ENCODE measurements at regions not wholly inside any gene's neighbourhood (a gene's known extent, or its start where the extent isn't known, plus 50 kb on each side); places are given as distances from the start of the nearest gene placed in this dataset.

DNA sequence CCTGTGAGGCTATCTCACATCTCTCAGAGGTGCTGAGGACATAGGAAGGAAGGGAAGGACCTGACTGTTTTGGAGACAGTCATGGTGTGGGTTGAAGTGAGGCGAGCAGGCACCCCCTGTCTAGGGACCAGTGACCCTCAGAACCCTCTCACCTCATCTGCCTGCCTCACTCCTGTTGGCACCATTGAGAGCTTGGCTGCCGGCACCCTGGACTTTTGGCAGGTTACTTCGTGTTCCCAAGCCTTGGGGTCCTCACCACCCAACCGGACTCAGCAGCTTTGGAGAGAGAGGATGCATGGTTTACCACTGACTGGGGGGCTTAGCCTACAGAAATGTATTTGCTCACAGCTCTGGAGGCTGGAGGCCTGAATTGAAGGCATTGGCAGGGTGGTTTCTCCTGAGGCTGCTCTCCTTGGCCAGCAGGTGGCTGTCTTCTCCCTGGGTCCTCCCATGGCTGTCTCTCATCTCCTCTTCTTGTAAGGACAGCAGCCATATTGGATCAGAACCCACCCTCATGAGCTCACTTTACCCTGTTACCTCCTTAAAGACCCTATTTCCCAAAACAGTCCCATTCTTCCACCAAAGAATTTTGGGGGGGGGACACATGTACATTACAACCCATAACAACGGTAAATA, 142.0 kb downstream of the TSN start:
- Histone ChIP-seq H3K27ac (ENCODE audit: low read length) (no peak overlapping the region), H3K9ac (ENCODE audit: low read length in 2 of 2) (no peak overlapping the region), H3K4me3 (ENCODE audit: low read length in 2 of 2) (no peak overlapping the region), H3K36me3 (ENCODE audit: control insufficient read depth in 2 of 2, insufficient read depth in 2 of 2, low read length in 2 of 2) (no peaks in the 10 kb centered on the region), H3K27me3 (ENCODE audit: control insufficient read depth in 1 of 2, insufficient read depth in 2 of 2, low read length in 2 of 2) (peaks cover 0 to 2% of the 10 kb centered on the region in 2 donors), H3K4me1 (ENCODE audit: control insufficient read depth, insufficient read depth, low read length) (no peaks in the 10 kb centered on the region), H3K9me3 (ENCODE audit: control insufficient read depth in 2 of 2, low read length in 2 of 2) (no peaks in the 10 kb centered on the region)

DNA sequence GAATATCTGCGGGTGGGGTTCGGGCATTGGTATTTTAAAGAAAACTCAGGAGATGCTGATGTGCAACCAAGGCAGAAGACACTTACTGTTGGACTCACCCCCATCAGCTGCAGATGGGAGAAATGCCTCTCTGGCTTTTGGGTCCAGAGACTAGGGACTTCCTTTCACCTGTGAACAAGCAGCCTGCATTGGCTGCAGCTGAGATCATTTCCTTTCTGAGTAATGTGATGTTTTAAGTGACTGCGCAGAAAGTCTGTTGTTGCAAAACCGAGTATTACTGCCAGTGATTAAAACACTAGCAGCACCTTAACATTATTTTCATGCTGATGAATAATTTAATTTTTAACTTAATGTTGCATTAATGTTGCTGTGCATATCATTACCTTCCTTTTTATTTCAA, 143.0 kb downstream of the TSN start:
- Histone ChIP-seq H3K4me1 (ENCODE audit: control insufficient read depth, insufficient read depth, low read length) (peaks cover 2% of the 10 kb centered on the region), H3K27me3 (ENCODE audit: control insufficient read depth in 1 of 2, insufficient read depth in 2 of 2, low read length in 2 of 2) (peaks cover 0 to 2% of the 10 kb centered on the region in 2 donors), H3K9ac (ENCODE audit: low read length in 2 of 2) (no peak overlapping the region), H3K36me3 (ENCODE audit: control insufficient read depth in 2 of 2, insufficient read depth in 2 of 2, low read length in 2 of 2) (no peaks in the 10 kb centered on the region), H3K27ac (ENCODE audit: low read length) (no peak overlapping the region), H3K9me3 (ENCODE audit: control insufficient read depth in 2 of 2, low read length in 2 of 2) (no peaks in the 10 kb centered on the region), H3K4me3 (ENCODE audit: low read length in 2 of 2) (no peak overlapping the region)

- Histone ChIP-seq H3K36me3 (ENCODE audit: control insufficient read depth in 2 of 2, insufficient read depth in 2 of 2, low read length in 2 of 2) (no peaks in the 10 kb centered on the region), H3K9me3 (ENCODE audit: control insufficient read depth in 2 of 2, low read length in 2 of 2) (no peaks in the 10 kb centered on the region), H3K27ac (ENCODE audit: low read length) (no peak overlapping the region), H3K27me3 (ENCODE audit: control insufficient read depth in 1 of 2, insufficient read depth in 2 of 2, low read length in 2 of 2) (peaks cover 0 to 4% of the 10 kb centered on the region in 2 donors), H3K4me3 (ENCODE audit: low read length in 2 of 2) (no peak overlapping the region), H3K9ac (ENCODE audit: low read length in 2 of 2) (no peak overlapping the region), H3K4me1 (ENCODE audit: control insufficient read depth, insufficient read depth, low read length) (peaks cover 2% of the 10 kb centered on the region)
Observed at GRCh38 chr2:121900391-121900790, 144.9 kb downstream of the TSN start.

DNA sequence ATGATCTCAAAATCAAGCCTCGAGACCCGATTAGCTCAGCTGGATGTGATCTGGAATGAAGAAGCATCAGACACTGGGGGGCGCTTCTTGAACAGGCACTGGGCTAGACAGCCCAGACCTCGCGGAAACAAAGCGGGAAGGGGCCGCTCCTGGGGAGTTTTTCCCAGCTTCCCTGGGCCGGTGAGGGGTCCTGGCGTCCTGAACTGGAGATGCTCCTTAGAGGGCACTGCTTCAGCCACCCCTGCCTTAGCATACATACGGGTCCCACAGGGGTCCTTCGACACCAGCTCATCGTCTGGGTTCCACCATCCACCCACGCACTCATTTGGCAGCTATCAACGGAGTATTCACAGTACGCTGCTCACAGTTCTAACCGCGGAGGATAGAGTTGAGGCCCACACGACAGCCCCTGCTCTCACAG, 146.7 kb downstream of the TSN start:
- Histone ChIP-seq H3K4me3 (ENCODE audit: low read length in 2 of 2) (no peak overlapping the region), H3K27ac (ENCODE audit: low read length) (no peak overlapping the region), H3K36me3 (ENCODE audit: control insufficient read depth in 2 of 2, insufficient read depth in 2 of 2, low read length in 2 of 2) (no peaks in the 10 kb centered on the region), H3K9ac (ENCODE audit: low read length in 2 of 2) (no peak overlapping the region), H3K27me3 (ENCODE audit: control insufficient read depth in 1 of 2, insufficient read depth in 2 of 2, low read length in 2 of 2) (peaks cover 0 to 4% of the 10 kb centered on the region in 2 donors), H3K9me3 (ENCODE audit: control insufficient read depth in 2 of 2, low read length in 2 of 2) (peaks cover 0 to 4% of the 10 kb centered on the region in 2 donors), H3K4me1 (ENCODE audit: control insufficient read depth, insufficient read depth, low read length) (peaks cover 2% of the 10 kb centered on the region)

GRCh38 chr2:121902616-121903015, 147.2 kb downstream of the TSN start:
- Histone ChIP-seq H3K27me3 (ENCODE audit: control insufficient read depth in 1 of 2, insufficient read depth in 2 of 2, low read length in 2 of 2) (peaks cover 0 to 4% of the 10 kb centered on the region in 2 donors), H3K27ac (ENCODE audit: low read length) (no peak overlapping the region), H3K9me3 (ENCODE audit: control insufficient read depth in 2 of 2, low read length in 2 of 2) (peaks cover 0 to 8% of the 10 kb centered on the region in 2 donors), H3K4me3 (ENCODE audit: low read length in 2 of 2) (no peak overlapping the region), H3K36me3 (ENCODE audit: control insufficient read depth in 2 of 2, insufficient read depth in 2 of 2, low read length in 2 of 2) (no peaks in the 10 kb centered on the region), H3K4me1 (ENCODE audit: control insufficient read depth, insufficient read depth, low read length) (peaks cover 2% of the 10 kb centered on the region), H3K9ac (ENCODE audit: low read length in 2 of 2) (no peak overlapping the region)

DNA sequence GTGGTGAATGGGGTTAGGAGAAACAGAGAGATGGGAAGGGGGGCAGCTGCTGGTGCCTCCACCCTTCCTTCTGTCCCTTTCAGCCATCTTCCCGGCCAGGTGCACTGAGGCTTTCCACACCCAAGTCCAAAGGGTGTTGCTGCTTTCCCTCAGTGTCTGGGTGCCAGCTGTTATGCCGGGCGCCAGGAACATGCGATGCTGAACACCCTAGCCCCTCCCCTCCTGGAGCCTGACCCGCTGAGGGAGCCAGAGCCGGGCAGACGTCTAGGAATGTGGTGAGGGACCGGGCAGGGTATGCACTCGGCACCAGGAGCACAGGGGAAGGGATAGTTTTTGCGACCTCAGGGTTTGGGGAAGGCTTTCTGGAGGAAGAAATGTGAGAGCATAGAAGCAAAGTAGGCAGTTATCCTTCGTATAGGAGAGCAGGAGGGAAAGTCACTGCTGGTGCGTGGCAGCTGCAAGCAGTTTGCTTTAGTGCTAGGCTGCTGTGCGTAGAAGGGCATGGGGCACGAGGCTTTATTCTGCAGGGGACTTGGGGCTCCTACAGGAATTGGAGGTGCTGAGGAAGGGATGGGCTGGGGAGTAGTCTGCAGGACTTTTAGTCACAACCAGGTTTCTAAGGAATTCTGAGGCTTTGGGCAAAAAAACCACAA, 147.7 kb downstream of the TSN start:
- peaks cover 2% of the 10 kb centered on the region for H3K4me1 ChIP-seq (ENCODE audit: control insufficient read depth, insufficient read depth, low read length)
- no peaks in the 10 kb centered on the region for H3K36me3 ChIP-seq (ENCODE audit: control insufficient read depth in 2 of 2, insufficient read depth in 2 of 2, low read length in 2 of 2)
- H3K27ac ChIP-seq (ENCODE audit: low read length), result no peak overlapping the region
- no peak overlapping the region for H3K9ac ChIP-seq (ENCODE audit: low read length in 2 of 2)
- peaks cover 0 to 4% of the 10 kb centered on the region in 2 donors for H3K27me3 ChIP-seq (ENCODE audit: control insufficient read depth in 1 of 2, insufficient read depth in 2 of 2, low read length in 2 of 2)
- H3K4me3 ChIP-seq (ENCODE audit: low read length in 2 of 2), result no peak overlapping the region
- peaks cover 0 to 8% of the 10 kb centered on the region in 2 donors for H3K9me3 ChIP-seq (ENCODE audit: control insufficient read depth in 2 of 2, low read length in 2 of 2)

- Histone ChIP-seq H3K4me3 (ENCODE audit: low read length in 2 of 2) (no peak overlapping the region), H3K9me3 (ENCODE audit: control insufficient read depth in 2 of 2, low read length in 2 of 2) (peaks cover 0 to 8% of the 10 kb centered on the region in 2 donors), H3K36me3 (ENCODE audit: control insufficient read depth in 2 of 2, insufficient read depth in 2 of 2, low read length in 2 of 2) (no peaks in the 10 kb centered on the region), H3K27me3 (ENCODE audit: control insufficient read depth in 1 of 2, insufficient read depth in 2 of 2, low read length in 2 of 2) (peaks cover 0 to 4% of the 10 kb centered on the region in 2 donors), H3K9ac (ENCODE audit: low read length in 2 of 2) (no peak overlapping the region), H3K4me1 (ENCODE audit: control insufficient read depth, insufficient read depth, low read length) (peaks cover 2% of the 10 kb centered on the region), H3K27ac (ENCODE audit: low read length) (no peak overlapping the region)
Observed at GRCh38 chr2:121904656-121905055, 149.2 kb downstream of the TSN start.

DNA sequence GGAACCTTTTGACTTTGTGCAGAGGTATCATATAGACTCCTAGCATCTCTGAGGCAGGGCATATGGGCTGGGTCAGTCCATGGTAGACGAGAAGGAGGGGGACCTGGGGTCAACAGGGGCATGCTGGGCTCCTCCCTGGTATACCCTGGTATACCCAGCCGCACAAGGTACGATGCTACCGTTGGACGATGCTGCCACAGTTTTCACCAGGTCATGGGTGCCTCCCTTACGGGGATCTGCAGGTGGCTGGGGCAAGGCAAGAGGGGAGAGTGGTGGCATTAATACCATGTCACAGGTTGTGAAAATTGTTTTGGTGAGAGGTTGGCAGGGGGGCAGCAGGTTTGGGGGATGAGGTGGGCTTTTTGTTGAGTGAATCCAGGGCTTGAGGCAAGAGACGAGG, 149.8 kb downstream of the TSN start:
- Histone ChIP-seq H3K36me3 (ENCODE audit: control insufficient read depth in 2 of 2, insufficient read depth in 2 of 2, low read length in 2 of 2) (no peaks in the 10 kb centered on the region), H3K4me3 (ENCODE audit: low read length in 2 of 2) (no peak overlapping the region), H3K27me3 (ENCODE audit: control insufficient read depth in 1 of 2, insufficient read depth in 2 of 2, low read length in 2 of 2) (peaks cover 0 to 2% of the 10 kb centered on the region in 2 donors), H3K27ac (ENCODE audit: low read length) (no peak overlapping the region), H3K4me1 (ENCODE audit: control insufficient read depth, insufficient read depth, low read length) (peaks cover 2% of the 10 kb centered on the region), H3K9me3 (ENCODE audit: control insufficient read depth in 2 of 2, low read length in 2 of 2) (peaks cover 0 to 8% of the 10 kb centered on the region in 2 donors), H3K9ac (ENCODE audit: low read length in 2 of 2) (no peak overlapping the region)

- Histone ChIP-seq H3K27ac (ENCODE audit: low read length) (no peak overlapping the region), H3K4me1 (ENCODE audit: control insufficient read depth, insufficient read depth, low read length) (peaks cover 2% of the 10 kb centered on the region), H3K36me3 (ENCODE audit: control insufficient read depth in 2 of 2, insufficient read depth in 2 of 2, low read length in 2 of 2) (no peaks in the 10 kb centered on the region), H3K9me3 (ENCODE audit: control insufficient read depth in 2 of 2, low read length in 2 of 2) (peaks cover 0 to 8% of the 10 kb centered on the region in 2 donors), H3K4me3 (ENCODE audit: low read length in 2 of 2) (no peak overlapping the region), H3K9ac (ENCODE audit: low read length in 2 of 2) (no peak overlapping the region), H3K27me3 (ENCODE audit: control insufficient read depth in 1 of 2, insufficient read depth in 2 of 2, low read length in 2 of 2) (peaks cover 0 to 2% of the 10 kb centered on the region in 2 donors)
Observed at GRCh38 chr2:121906170-121906569, 150.7 kb downstream of the TSN start.

DNA sequence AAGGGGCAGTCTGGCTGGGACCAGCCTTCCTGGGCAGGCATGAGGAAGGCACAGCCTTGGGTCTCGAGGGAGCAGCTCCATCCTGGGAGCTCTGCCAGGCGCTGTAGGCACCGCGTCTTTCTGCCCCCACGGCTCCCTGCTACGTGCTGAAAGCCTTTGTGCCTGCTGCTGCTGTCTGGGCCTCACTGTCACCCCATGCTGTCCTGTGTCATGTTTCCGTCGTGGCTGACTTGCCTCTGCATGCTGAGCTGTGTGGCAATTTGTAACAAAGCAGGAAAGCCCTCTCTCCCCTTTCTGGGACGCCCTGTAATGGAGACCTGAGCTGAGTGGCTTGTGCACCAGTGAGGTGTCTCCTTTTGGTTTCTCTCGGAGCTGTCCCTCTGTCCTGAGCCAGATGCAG, 152.5 kb downstream of the TSN start:
- H3K9ac ChIP-seq (ENCODE audit: low read length in 2 of 2), result no peak overlapping the region
- no peak overlapping the region for H3K27ac ChIP-seq (ENCODE audit: low read length)
- peaks cover 0 to 2% of the 10 kb centered on the region in 2 donors for H3K27me3 ChIP-seq (ENCODE audit: control insufficient read depth in 1 of 2, insufficient read depth in 2 of 2, low read length in 2 of 2)
- peaks cover 0 to 8% of the 10 kb centered on the region in 2 donors for H3K9me3 ChIP-seq (ENCODE audit: control insufficient read depth in 2 of 2, low read length in 2 of 2)
- H3K4me3 ChIP-seq (ENCODE audit: low read length in 2 of 2), result no peak overlapping the region
- no peaks in the 10 kb centered on the region for H3K36me3 ChIP-seq (ENCODE audit: control insufficient read depth in 2 of 2, insufficient read depth in 2 of 2, low read length in 2 of 2)
- H3K4me1 ChIP-seq (ENCODE audit: control insufficient read depth, insufficient read depth, low read length), result peaks cover 2% of the 10 kb centered on the region

DNA sequence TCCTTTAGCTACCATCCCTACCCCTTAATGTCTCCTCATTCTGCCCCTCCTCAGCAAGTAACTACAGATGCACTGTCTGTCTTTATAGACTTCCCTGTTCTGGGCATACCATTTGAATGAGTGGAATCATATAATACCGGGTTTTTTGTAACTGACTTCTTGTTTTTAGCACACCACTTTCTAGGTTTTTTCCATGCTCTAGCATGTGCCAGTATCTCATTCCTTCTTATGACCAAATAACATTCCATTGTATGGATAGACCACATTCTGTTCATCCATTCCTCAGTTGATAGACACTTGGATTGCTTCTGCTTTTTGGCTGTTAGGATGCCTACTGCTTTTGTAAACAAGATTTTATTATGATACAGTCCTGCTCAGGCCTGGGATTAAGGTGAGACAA, 154.7 kb downstream of the TSN start:
- H3K4me3 ChIP-seq (ENCODE audit: low read length in 2 of 2), result no peak overlapping the region
- no peaks in the 10 kb centered on the region for H3K4me1 ChIP-seq (ENCODE audit: control insufficient read depth, insufficient read depth, low read length)
- H3K9me3 ChIP-seq (ENCODE audit: control insufficient read depth in 2 of 2, low read length in 2 of 2), result peaks cover 0 to 8% of the 10 kb centered on the region in 2 donors
- H3K36me3 ChIP-seq (ENCODE audit: control insufficient read depth in 2 of 2, insufficient read depth in 2 of 2, low read length in 2 of 2), result no peaks in the 10 kb centered on the region
- no peaks in the 10 kb centered on the region for H3K27me3 ChIP-seq (ENCODE audit: control insufficient read depth in 1 of 2, insufficient read depth in 2 of 2, low read length in 2 of 2)
- no peak overlapping the region for H3K9ac ChIP-seq (ENCODE audit: low read length in 2 of 2)
- no peak overlapping the region for H3K27ac ChIP-seq (ENCODE audit: low read length)

Measured in stomach smooth muscle (tissue), 2 donors.